ENCODE measurements at regions not wholly inside any gene's neighbourhood (a gene's known extent, or its start where the extent isn't known, plus 50 kb on each side); places are given as distances from the start of the nearest gene placed in this dataset.
A peak's percentile ranks its signal among the peaks of the same experiment; 100 is the strongest.

DNA sequence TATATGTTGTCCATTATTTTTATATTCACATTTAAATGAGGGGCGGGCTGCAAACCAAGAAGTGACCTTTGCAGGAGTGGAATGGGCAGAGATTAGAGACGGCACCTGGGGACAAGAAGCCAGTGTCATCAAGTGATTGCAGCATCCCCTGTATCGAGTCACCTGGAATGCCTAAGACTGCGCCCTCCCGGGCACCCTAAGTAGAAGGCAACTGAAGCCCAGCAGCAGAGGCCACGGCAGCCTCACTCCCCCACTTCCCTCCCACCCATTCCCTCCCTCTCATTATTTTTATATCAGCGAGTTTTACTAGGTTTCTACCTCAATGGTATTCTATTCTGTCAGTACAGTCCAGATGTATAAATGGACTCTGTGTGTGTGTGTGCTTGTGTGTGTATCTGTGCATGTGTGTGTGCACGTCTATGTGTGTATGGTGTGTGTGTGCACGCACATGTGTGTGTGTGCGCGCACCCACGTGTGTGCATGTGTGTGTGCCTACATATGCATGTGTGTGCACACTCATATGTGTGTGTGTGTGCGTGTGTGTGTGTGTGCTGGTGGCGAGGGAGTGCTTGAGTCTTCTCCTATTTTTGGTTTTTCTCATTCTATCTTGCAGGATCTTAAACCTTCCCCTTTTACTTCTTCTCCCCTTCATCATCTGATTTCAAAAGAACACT, 106.8 kb upstream of the SLC66A3 start:
- no peak for ATAC-seq

DNA sequence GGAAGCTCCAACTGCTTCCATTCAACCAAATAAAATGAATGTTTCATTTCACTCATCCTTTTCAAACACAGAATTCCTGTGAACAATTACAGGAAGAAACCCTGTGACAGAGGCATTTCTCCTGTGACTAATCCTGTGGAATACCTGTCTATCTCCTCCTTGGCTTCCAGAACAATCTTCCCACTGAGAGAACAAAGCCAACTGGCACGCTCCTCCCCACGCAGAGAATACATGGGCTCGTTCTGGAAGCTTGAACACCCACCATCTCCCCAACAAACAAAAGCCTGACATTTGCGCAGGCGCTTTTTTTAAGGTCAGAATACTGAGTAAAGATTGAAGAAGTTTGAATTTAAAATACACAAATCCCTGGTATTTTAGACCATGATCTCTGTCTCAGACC, 104.7 kb upstream of the SLC66A3 start:
- no peak for ATAC-seq

DNA sequence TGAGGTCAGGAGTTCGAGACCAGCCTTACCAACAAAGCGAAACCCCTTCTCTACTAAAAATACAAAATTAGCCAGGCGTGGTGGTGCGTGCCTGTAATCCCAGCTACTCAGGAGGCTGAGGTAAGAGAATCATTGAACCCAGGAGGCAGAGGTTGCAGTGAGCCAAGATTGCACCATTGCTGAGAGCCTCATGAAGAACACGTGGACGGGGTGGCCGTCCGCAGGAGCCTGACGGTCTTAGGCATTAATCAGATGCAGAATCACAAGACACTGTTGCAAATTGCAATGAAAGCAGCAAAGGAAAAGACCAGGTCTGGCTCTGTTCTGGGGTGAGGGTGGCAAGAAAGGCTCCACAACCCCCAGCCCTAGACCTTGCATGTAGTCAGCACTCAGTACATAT, 104.0 kb upstream of the SLC66A3 start:
- ATAC-seq: no peak

DNA sequence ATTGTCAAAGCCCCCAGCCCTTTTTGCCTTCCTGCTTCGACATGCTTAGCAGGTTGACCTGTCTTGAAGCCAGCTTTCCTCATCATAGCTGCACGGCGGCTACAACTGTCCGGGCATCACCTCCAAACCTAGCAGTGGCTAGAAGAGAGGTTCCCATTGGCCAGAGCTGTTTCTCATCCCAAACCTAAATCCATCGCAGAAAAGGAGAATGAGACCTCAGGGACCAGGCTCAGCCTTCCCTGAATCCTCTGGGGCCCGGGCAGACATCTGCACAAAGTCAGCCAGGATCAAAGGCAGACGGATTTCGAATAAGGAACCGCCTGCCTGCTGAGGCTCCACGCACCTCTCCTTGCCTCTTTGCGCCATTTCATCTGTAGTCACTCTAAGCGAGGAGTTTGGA, 101.7 kb upstream of the SLC66A3 start:
- no peak for ATAC-seq

DNA sequence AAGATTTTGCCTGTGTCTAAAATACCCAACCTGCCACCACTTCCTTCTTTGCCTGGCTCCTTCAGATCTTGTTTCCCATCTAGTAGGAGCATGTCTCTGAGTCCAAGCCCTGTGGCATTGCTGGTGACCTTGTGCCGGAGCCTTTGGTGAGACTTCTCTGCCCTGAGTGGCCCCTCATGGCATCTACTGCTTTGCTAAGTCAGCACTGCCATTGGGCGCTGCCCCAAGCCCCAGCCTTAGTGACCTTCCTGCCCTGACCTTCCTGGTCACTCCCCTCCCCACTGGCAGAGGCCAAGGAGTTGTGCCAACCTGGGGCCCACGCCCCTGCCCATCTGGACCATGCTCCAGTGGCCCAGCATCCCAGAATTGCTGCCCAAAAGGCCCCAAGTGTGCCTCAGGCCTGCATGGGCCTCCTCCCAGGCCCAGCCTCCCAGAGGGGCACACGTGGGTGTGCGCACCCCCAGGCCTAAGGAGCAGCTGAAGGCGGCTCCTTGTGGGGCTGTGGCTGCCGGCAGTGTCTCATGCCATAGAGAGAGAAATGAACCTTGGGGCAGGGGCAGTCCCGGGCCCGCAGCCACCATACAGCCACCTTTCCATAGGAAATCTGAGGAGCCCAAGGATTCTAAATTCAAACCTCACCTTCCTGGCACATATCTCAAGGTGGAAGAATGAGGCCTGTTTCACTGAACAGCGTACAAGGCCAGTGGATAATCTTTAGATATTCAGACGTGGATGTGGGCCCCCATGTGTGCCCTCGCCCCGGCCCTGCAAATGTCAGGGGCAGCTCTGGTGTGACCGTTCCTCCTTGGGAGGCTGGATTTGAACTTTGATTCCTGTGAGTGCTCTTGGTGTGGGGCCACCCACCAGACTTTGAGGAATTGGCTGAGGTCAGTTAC, 100.2 kb upstream of the SLC66A3 start:
- no peak for ATAC-seq

DNA sequence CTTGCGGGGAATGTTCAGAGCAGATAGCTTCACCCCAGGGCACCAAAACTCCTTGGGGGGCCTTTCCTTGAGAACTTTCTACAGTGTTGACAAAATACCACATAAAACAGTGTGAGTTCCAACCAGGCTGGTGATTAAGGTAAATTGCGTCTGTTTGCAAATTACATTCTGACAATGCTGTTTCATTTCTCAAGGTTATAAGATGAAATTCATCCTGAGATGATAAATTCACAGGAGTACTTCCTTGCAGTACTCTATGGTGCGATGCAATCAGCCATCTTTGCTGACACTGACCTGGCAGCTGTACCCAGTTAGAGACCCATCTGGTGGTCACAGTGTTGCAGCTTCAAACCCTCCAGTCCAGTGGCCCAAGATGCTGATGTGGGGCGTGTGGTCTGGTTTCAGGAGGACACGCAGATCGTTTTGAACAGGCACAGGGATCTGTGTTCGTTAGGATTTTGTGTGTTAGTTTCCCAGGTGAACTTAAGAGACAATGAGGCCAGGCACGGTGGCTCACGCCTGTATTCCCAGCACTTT, 99.5 kb upstream of the SLC66A3 start:
- ATAC-seq: no peak

DNA sequence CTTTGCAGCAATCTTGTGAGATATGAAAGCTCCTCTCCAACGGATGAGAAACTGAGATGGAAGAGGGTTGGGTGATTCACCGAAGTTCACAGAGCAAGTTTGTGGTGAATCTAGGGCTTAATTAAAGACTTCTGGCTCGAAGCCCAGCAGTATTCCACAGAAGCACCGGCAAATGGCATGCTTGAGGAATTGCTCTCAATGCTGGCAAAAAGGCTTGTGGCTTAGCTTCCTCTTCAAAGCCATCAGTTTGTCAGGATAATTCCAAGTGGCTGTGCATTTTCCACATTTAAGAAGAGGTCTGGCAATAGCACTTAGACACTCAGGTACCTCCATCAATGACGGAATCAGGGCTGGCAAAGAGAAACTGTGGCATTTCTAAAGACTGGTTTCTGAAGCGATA, 98.7 kb upstream of the SLC66A3 start:
- no peak for ATAC-seq

DNA sequence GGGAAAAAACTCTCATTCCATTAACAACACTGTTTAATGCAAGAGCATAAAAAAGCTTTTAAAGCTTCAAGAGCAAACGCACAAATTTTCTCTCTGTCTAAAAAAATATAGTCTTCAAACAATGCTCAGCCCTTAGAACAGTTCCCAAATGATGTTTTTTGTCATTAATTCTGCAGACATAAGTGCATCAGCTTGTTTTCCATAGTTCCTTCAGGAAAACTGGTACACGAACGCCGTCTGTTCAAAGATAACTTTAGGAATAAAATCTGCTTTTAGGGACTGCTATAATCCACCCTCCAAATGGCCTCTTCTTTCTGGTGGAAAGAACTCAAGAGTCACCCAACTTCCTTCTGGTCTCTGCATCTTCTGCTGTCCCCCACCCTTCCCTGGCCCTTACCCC, 98.2 kb upstream of the SLC66A3 start:
- ATAC-seq: no peak

DNA sequence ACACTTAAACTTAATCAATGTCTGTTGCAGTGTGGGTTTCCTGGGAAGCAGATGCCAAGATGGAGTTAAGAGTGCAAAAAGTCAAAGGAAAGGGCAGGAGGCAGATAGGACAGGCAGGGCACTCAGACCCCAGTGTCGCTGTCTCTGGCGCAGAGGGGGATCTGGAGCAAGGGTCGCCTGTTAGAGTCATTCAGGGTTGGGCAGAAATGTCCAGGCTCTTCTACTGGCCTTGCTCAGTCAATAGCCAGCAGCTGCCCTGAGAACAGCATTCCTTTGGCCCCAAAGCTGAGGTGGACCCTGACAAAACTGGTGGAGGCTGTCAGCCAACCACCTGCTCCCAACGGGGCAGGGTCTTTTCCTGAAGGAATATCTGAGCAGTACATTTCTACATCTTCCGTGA, 97.1 kb upstream of the SLC66A3 start:
- ATAC-seq: no peak

DNA sequence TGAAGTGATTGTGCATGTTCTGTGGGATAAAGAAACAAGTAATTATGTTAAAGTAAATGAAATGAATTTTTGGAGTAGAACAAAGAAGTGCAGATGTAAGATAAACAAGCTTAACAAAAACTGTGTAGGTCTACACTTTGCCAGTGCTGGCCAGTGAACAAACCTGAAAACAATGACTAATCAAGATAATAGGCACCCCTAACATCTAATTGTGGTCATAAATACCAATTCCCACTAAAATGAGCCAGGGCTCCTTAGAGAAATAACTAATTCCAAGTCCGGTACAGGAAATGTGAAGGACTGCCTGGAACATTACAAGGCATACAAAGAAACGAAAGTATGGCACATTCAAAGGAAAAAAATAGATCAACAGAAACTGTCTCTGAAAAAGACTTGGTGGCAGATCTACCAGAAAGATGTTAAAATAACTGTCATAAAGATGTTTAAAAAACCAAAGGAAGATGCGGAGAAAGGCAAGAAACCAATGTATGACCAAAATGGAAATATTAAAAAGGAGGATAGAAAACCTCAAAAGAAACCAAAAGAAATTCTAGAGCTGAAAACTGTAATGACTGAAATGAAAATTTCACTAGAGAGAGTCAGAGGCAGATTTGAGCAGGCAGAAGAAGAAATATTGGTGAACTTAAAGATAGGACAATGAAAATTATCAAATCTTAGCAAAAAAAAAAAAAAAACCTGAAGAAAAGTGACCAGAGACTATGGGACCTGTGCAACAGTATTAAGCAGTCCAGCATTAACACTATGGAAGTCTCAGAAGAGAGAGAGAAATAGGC, 94.7 kb upstream of the SLC66A3 start:
- ATAC-seq: no peak

DNA sequence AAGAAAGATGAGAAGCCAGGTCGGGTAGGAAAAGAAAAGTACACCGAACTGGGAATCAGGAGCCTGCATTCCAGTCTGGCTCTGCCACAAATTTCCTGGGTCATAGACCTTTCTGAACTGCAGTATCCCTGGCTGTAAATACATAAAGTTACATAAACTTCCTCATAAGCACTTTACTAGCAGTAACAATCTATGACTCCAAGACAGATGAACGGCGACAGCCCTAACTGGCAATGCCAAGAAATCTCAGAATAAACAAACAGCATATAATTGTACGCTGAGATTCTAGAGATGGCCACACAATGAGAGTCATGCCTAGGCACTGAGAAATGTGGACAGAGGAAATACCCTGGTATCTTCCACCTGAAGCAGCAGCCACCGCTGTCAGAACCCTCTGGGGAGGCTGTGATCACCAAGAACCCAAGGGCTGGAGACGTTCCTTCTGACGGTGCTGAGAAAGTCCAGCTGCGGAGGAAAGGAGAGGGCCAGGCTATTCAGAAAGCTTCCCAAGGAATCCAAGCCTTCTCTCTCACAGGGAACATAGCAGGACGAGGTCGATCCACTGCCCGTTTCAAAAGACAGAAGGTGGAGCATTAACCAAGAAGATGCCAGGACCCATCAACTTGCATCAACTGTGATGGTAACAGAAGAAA, 89.3 kb upstream of the SLC66A3 start:
- ATAC-seq: no peak

DNA sequence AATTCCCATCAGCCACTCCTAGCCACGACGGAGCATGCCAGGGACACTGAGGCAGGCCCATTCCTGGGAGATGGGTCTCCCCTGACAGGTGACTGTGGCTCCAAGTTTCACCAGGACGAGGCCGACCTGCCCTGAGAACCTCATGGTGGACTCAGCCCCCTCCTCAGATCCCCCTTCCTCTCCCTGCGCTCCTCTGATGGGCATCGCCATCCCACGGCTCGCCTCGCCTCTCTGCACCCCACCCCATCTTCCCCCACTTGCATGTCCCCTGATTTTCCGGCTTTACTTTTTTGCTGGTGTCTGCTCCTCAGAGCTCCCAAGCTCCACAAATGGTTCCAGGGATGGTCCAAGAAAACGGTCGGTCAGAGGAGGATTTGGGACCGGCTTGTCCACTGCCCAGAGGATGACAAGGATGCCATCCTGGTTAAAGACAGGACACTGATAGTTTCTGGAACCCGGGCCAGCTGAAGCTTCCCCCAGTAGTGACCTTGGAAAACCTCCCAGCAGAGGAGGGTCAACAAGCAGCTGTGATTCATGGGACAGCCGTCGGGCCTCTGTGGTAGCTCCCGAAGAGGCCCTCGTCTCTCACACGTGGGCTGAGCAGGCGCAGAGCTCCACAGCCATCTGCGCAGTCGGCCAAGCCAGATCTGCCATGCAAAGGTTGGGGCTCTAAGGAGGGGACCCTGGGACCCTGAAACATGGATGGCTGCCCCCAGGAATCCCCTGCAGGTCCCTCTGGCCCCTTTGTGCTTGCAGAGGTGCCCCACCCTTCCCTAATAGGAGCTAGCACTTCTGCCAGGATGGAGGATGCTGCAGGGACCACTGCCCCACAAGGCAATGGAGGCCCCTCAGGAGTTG, 87.8 kb upstream of the SLC66A3 start:
- no peak for ATAC-seq

DNA sequence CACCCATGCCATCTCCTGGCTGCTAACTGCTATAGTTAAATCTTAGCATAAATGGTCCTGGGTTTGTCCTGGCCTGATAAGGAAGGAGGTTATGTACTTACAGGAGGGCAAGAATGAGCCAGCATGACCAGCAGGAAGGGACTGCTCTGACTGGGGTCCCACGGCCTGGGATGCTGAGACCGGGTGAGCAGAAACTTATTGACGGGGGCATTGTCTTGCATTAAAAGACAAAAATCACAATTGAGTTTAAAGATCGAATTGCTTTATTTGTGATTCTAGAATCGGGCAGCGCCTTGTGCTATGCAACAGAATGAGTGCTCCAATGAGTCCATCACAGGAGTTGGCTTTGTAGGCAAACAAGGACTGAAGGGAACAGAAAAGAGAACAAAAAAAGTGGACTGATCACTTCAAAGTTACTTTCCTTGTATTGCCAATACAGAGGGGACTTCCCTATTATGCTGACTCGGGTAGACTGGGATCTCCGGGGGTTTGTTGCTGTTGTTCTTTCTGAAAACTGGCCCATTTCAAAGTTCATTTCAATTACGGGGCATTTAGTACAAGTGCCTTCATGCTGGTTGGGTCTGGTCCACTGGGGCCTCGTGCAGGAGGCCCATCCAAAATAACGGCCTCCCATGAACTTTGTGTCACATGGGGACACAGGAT, 87.1 kb upstream of the SLC66A3 start:
- ATAC-seq: no peak

DNA sequence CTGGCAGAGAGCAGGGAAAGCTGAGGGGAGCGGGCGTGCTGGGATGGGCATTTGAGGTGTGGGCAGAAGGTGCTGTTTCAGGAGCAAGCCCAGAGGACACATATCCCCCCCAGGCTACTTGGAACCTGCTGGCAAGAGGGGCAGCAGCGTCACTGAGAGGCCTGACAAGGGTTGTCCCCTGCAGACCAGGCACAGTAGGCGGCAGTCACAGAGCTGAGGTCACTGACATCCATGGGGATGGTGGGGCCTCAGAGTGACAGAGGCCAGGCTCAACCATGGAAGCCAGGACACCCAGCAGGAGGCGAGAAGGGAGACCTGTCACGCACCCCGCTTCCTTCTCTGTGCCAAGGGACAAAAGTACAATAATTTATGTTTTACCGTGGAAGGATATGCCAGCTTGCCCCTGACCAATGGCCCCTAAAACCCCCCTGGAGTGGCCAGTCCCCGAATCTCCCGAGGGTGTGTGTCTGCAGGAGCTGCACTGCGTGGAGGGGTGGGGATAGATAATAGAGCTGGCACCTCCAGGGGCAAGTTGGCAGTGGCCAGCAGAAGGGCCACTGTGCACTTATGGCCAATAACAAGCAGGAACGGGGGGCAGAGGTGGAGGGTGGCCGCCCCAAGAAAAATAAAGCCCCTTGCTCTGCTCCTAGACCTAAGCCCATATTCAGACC, 86.3 kb upstream of the SLC66A3 start:
- no peak for ATAC-seq

DNA sequence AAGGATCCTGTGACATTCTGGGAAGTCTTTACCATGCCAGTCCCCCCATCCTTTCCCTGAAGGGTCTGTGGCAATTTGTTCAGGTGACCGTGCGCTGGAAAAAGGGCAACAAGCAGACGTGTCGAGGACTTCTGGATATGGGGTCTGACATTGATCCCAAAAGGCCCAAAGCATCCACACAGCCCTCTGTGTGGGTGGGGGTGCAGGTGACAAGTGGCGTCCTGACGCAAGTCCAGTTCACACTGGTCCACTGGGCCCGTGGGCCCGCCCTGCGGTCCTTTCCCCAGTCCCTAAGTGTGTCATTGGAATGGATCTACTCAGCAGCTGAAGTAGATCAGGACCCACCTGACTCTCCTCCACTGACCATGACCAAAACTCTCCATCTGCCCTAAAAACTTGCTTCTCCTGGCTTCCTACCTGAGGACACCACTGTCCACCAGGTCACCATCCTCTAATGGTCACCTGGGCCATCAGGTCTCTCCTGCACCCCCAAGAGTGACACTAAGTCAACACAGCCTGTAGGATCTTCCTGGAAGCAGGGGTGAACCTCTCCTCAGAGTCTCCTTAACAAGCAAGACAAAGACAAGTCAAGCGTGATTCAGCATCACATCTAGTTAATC, 85.6 kb upstream of the SLC66A3 start:
- ATAC-seq: no peak

DNA sequence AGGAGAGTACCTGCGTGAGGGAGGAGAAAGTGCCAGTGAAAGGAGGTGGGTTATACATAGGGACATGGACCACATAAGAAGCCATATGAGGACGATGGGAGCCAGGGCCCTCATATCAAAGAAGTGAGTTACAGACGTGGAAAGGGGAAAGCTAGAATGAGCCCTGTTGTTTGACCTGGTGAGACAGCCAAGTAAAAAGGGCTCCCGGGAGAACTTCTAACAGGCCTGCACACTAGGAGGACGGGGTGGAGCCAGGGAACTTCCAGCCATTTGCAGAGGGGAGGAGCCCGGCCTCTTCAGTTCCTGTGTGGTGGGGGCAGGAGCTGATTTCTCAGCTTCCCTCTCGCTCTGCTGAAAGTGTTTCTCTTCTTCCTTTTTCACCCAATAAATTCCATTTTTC, 84.1 kb upstream of the SLC66A3 start:
- no peak for ATAC-seq

DNA sequence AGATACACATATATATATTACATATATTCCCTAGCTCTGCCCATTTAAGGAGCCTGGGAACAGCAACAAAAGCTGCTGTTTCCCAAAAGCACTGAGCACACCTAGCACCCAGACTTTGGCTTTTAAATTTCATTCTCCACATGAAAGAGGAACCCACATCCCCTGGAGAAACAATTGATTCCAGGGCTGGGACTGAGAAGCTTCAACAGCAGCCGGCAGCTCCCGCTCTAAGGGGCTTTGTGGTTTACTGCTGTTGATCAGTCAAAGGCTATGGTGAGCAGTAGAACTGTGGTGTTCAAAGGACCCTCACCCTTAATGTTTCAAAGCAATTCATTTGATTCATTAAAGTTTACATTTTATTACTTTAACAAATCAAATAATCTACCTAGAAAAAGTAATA, 83.3 kb upstream of the SLC66A3 start:
- ATAC-seq: no peak

DNA sequence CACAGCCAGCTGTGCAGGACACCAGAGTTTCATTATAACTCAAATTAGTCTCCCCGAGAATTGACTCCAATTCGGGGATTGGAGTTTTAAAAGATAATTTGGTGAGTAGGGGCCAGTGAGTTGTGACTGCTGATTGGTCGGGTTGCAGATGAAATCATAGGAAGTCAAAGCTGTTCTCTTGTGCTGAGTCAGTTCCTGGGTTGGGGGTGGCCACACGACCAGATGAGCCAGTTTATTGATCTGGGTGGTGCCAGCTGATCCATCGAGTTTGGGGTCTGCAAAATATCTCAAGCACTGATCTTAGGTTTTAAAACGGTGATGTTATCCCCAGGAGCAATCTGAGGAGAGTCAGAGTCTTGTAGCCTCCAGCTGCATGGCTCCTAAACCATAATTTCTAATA, 82.7 kb upstream of the SLC66A3 start:
- ATAC-seq: no peak

DNA sequence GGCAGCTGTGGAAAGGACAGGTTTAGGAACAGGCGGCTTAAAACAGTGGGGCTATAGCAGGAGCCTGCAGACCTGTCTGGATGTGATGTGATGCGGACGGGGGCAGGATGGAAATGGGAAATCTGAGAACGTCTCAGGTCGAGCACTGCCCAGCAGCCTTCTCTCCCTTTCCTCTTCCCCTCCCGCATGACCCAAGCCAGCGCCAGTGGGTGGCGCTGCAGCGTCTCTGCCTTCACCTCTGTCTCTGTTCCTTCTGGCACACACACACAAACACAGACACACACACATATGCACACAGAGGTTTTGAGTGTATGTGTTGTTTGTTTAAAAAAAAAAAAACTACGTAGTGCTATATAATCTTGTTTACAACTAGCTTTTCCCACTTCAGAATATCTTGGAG, 82.0 kb upstream of the SLC66A3 start:
- peak; percentile 47 for ATAC-seq

DNA sequence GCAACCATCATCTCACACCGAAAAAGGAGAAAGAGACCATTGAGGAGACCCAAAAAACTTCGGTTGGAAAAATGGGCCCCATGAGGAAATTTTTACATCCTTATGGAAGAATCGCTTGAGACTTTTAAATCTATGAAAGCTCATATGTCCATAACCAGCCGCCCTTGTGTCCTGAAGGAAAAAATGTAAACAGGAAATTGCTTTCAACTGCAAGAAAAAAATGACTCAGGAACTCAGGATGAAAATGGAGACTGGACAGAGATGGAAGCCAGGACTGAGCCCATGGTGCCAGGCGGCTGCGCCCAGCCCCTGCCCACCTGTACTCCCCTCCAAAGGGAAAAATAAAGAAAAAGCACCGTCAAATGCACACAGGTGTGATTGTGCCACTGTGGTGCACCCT, 81.5 kb upstream of the SLC66A3 start:
- no peak for ATAC-seq
